ENCODE measurements at regions not wholly inside any gene's neighbourhood (a gene's known extent, or its start where the extent isn't known, plus 50 kb on each side); places are given as distances from the start of the nearest gene placed in this dataset.

DNA sequence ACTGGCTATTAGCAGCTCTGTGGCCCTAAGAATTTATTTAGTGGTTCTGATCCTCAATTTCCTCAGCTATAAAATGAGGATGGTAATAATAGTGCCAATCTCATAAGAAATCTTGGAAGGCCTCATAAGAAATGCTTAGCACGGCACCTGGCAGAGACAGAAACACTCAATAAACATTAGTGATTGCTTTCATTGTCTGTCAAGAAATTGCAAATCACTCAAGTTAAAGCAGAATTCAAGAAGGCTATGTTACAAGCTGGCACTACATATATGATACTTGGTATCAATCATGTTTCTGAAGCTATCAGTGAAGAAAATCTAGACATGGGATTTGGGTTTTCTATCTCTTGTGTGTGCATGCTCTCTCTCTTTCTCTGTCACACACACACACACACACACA is 267.7 kb upstream of the KCNIP4 start:
- TF ChIP-seq, protein P1, sequence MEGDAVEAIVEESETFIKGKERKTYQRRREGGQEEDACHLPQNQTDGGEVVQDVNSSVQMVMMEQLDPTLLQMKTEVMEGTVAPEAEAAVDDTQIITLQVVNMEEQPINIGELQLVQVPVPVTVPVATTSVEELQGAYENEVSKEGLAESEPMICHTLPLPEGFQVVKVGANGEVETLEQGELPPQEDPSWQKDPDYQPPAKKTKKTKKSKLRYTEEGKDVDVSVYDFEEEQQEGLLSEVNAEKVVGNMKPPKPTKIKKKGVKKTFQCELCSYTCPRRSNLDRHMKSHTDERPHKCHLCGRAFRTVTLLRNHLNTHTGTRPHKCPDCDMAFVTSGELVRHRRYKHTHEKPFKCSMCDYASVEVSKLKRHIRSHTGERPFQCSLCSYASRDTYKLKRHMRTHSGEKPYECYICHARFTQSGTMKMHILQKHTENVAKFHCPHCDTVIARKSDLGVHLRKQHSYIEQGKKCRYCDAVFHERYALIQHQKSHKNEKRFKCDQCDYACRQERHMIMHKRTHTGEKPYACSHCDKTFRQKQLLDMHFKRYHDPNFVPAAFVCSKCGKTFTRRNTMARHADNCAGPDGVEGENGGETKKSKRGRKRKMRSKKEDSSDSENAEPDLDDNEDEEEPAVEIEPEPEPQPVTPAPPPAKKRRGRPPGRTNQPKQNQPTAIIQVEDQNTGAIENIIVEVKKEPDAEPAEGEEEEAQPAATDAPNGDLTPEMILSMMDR (IDR thresholded peaks at IDR 0.05; ENCODE audit: borderline replicate concordance, control extremely low read depth, extremely low read depth, insufficient read depth, missing control alignments), result no peak
- in situ Hi-C loops (cut with MboI; ENCODE audit: low sequenced_read_pairs, unreplicated experiment), result no loop called here
- no peak for DNase-seq (ENCODE audit: low spot score)

DNA sequence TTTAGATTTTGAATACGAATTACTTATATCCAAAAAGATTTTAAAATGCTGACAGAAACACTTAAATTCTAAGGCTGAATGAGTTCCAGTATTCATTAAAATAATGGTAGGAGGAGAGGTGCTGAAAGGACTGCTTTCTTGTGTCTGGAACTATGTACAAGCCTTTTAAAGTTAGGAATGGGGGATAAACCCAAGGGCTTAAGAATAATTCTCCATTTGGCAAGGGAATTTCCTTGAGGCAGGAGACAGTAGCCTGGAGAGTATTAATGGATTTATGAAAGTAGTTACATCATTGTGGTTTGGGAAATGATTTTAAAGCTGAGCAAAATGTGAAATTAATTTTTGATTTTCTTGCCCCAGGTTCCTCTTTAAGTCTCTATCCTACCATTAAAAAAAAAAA is 266.5 kb upstream of the KCNIP4 start:
- in situ Hi-C loops (cut with MboI; ENCODE audit: low sequenced_read_pairs, unreplicated experiment), result no loop called here
- TF ChIP-seq, protein P1 (IDR thresholded peaks at IDR 0.05; ENCODE audit: borderline replicate concordance, control extremely low read depth, extremely low read depth, insufficient read depth, missing control alignments), result no peak

GRCh38 chr4:22203711-22204011 is 255.1 kb upstream of the KCNIP4 start:
- in situ Hi-C loops (cut with MboI; ENCODE audit: low sequenced_read_pairs, unreplicated experiment), result no loop called here
- DNase-seq (ENCODE audit: low spot score), result no peak
- TF ChIP-seq, protein P1 (IDR thresholded peaks at IDR 0.05; ENCODE audit: borderline replicate concordance, control extremely low read depth, extremely low read depth, insufficient read depth, missing control alignments), result no peak

More for the DNA sequence above, 266.5 kb upstream of the KCNIP4 start:
- no peak for DNase-seq (ENCODE audit: low spot score)

GRCh38 chr4:22202975-22203710 is 254.6 kb upstream of the KCNIP4 start:
- in situ Hi-C loops (cut with MboI; ENCODE audit: low sequenced_read_pairs, unreplicated experiment), result no loop called here
- DNase-seq (ENCODE audit: low spot score), result no peak
- TF ChIP-seq, protein P1 (IDR thresholded peaks at IDR 0.05; ENCODE audit: borderline replicate concordance, control extremely low read depth, extremely low read depth, insufficient read depth, missing control alignments), result no peak

DNA sequence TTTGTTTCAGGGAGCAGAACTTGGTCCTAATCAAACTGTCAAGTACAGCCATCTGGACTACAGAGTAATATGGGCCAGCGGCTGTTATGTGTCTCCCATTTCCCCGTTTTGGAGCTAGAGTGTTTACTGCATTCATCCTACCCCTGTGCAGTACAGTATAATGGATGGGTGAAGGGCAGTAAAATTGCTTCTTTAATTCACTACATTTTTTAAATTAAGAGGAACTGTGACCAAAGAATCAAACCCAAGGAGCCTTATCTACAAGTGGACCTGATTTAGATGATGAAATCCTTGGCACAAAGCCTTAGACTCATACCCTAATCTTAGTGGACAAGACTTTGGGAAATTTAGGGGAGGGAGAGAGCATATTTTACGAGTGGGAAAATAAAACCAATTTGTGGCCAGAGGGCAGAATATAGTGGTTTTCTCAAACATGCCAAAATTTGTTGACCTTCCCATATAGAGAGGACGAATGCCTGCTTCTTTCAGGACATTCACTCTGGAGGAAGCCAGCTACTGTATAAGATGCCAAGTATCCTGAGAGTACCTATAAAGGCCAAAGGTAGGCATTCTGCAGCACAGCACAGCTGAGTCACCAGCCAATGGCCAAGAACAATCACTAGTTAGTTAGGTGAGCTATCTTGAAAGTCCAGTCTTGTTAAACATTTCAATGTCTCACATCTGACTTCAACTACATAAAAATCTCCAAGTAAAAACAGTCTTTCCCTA is 253.8 kb upstream of the KCNIP4 start:
- in situ Hi-C loops (cut with MboI; ENCODE audit: low sequenced_read_pairs, unreplicated experiment), result no loop called here

DNA sequence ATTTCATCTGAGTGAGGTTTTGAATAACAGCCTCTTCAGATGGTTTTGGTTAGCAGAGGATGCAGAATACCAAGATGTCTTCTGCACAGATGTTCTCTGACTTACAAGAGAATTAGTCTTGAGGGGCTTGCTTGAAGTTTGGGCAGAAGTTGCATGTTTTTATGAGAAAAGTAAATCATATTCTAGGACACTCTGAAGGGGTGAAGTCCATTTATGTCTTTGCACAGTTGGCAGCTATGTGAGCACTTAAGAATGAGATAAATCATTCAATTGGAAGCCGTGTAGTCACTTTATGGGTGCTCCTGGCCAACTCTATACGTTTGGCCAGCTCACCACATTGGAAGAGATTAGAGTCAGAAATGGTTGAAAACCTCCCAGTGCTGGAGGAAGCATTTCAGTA is 252.7 kb upstream of the KCNIP4 start:
- TF ChIP-seq, protein P1 (IDR thresholded peaks at IDR 0.05; ENCODE audit: borderline replicate concordance, control extremely low read depth, extremely low read depth, insufficient read depth, missing control alignments), result no peak
- in situ Hi-C loops (cut with MboI; ENCODE audit: low sequenced_read_pairs, unreplicated experiment), result no loop called here
- no peak for DNase-seq (ENCODE audit: low spot score)

More for the DNA sequence above, 253.8 kb upstream of the KCNIP4 start:
- TF ChIP-seq, protein P1 (IDR thresholded peaks at IDR 0.05; ENCODE audit: borderline replicate concordance, control extremely low read depth, extremely low read depth, insufficient read depth, missing control alignments), result no peak
- DNase-seq (ENCODE audit: low spot score), result no peak
